Astrocyte of the hippocampus (primary cell): ENCODE measurements at regions not wholly inside any gene's neighbourhood (a gene's known extent, or its start where the extent isn't known, plus 50 kb on each side); places are given as distances from the start of the nearest gene placed in this dataset.
A peak's percentile ranks its signal among the peaks of the same experiment; 100 is the strongest.

Experiments used
- DNase-seq: peaks from one replicate; pipeline ENCODE4 v3.0.0; 2011; ENCODE audit warnings: low read depth, low spot score

- DNase-seq: peak; percentile 84
Observed at GRCh38 chr3:42012935-42013690, 51.2 kb upstream of the ULK4 start.

DNA sequence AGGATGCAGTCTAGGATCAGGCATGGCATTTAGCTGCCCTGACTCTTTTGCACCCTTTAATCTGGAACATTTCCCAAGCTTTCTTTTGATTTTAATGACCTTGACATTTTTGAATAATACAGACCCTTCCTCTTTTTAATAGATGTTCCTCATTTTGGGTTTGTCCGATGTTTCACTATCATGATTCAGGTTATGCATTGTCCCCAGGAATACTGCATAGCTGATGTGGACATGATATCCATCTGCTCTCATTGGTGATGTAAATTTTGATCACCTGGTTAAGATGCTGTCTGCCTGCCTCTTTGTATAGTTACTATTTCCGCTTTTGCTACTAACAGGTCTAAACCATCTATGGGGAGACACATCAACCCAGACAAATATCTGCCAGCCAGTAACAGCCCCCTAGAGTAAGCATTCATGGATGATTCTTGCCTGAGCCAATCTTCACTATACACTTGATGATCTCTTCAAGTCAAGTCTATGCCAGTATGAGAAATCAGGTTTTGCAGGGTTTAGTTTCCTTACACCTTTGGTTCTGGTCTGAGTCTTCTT is 50.6 kb upstream of the ULK4 start:
- no peak for DNase-seq
